HL-60 (cell line): ENCODE measurements at regions not wholly inside any gene's neighbourhood (a gene's known extent, or its start where the extent isn't known, plus 50 kb on each side); places are given as distances from the start of the nearest gene placed in this dataset.
"Not testable (repeated sequence)": the region's sequence is repeated elsewhere in the genome, so short reads cannot be mapped to it uniquely, and the experiment has no call there.

ENCODE experiments used
- DNase-seq, 2 experiments: peaks; one replicate each; pipeline ENCODE4 v3.0.0-alpha.2; 2010 to 2020; ENCODE audit warnings: low read depth in 1 of 2, low spot score in 1 of 2
- H3K27ac ChIP-seq: fragments of 250-450 bp; sonication (Bioruptor Pico); replicated peaks from 2 replicates; pipeline ENCODE4 v1.5.1; 2020; ENCODE audit warnings: mild to moderate bottlenecking, moderate library complexity
- H3K27me3 ChIP-seq: fragments of 250-450 bp; sonication (Bioruptor Pico); 2 replicates; pipeline ENCODE4 v1.5.1; 2021; ENCODE audit warnings: mild to moderate bottlenecking, moderate library complexity; ENCODE audit not compliant: insufficient read depth, poor library complexity, severe bottlenecking
- H3K4me3 ChIP-seq: replicated peaks from 2 replicates; pipeline ENCODE4 v1.5.1; 2011; ENCODE audit warnings: mild to moderate bottlenecking, control low read depth, low read length; ENCODE audit not compliant: insufficient read depth
- CTCF ChIP-seq: IDR thresholded peaks from one replicate; pipeline ENCODE4 v1.5.1; 2011; ENCODE audit warnings: low read length, control low read depth, inconsistent platforms; ENCODE audit not compliant: insufficient read depth
- GABPA ChIP-seq: IDR thresholded peaks from 2 replicates; pipeline ENCODE4 v1.6.1; 2012; ENCODE audit warnings: low read depth
- POLR2AphosphoS5 ChIP-seq: IDR thresholded peaks from 2 replicates; pipeline ENCODE4 v1.6.1; 2012; ENCODE audit warnings: low read depth
- SPI1 ChIP-seq: IDR thresholded peaks from 2 replicates; pipeline ENCODE4 v1.6.1; 2012; ENCODE audit warnings: low read depth, mild to moderate bottlenecking, borderline replicate concordance
- TF ChIP-seq, protein P1 (sequence below): IDR thresholded peaks from 2 replicates; pipeline ENCODE4 v1.6.1; 2012; ENCODE audit warnings: low read depth; ENCODE audit not compliant: insufficient replicate concordance

DNA sequence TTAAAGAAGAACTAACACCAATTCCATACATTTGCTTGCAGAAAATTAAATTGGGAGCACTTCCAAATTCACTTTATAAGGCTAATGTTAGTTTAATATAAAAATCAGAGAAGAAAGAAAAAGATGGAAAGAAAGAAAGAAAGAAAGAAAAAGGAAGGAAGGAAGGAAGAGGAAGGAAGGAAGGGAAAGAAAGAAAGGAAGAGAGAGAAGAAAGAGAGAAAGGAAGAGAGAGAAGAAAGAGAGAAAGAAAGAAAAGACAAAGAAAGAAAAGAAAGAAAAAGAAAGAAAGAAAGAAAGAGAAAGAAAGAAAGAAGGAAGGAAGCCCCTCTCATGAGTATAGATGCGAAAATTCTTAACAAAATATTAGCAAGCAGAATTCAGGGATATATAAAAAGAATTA is 267.7 kb downstream of the RPAP3 start:
- no peaks in the 10 kb centered on the region for H3K27me3 ChIP-seq
- no peak overlapping the region for H3K4me3 ChIP-seq
- no peak for DNase-seq
- no peak for TF ChIP-seq GABPA
- TF ChIP-seq, protein P1, sequence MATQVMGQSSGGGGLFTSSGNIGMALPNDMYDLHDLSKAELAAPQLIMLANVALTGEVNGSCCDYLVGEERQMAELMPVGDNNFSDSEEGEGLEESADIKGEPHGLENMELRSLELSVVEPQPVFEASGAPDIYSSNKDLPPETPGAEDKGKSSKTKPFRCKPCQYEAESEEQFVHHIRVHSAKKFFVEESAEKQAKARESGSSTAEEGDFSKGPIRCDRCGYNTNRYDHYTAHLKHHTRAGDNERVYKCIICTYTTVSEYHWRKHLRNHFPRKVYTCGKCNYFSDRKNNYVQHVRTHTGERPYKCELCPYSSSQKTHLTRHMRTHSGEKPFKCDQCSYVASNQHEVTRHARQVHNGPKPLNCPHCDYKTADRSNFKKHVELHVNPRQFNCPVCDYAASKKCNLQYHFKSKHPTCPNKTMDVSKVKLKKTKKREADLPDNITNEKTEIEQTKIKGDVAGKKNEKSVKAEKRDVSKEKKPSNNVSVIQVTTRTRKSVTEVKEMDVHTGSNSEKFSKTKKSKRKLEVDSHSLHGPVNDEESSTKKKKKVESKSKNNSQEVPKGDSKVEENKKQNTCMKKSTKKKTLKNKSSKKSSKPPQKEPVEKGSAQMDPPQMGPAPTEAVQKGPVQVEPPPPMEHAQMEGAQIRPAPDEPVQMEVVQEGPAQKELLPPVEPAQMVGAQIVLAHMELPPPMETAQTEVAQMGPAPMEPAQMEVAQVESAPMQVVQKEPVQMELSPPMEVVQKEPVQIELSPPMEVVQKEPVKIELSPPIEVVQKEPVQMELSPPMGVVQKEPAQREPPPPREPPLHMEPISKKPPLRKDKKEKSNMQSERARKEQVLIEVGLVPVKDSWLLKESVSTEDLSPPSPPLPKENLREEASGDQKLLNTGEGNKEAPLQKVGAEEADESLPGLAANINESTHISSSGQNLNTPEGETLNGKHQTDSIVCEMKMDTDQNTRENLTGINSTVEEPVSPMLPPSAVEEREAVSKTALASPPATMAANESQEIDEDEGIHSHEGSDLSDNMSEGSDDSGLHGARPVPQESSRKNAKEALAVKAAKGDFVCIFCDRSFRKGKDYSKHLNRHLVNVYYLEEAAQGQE: no peak
- no peak for TF ChIP-seq POLR2AphosphoS5
- TF ChIP-seq CTCF: no peak
- TF ChIP-seq SPI1: no peak
- H3K27ac ChIP-seq: no peak overlapping the region

DNA sequence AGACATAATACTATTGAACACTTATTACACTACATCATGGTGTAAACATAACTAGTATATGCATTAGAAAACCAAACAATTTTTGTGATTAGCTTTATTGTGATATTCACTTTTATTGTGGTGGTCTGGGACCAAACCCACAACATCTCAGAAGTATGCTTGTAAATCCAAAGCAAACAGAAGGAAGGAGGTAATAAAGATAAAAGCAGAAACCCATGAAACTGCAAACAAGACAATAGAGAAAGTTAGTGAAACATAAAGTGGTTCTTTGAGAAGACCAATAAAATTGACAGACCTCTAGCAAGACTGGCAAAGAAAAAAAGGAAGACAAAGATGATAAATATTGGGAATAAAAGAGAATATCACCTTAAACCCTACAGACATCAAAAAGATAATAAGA is 268.3 kb downstream of the RPAP3 start:
- DNase-seq: no peak
- Histone ChIP-seq H3K27ac (no peak overlapping the region), H3K4me3 (no peak overlapping the region), H3K27me3 (no peaks in the 10 kb centered on the region)
- no peak for TF ChIP-seq CTCF
- TF ChIP-seq POLR2AphosphoS5: no peak
- TF ChIP-seq, protein P1: no peak
- TF ChIP-seq SPI1: no peak
- TF ChIP-seq GABPA: no peak

DNA sequence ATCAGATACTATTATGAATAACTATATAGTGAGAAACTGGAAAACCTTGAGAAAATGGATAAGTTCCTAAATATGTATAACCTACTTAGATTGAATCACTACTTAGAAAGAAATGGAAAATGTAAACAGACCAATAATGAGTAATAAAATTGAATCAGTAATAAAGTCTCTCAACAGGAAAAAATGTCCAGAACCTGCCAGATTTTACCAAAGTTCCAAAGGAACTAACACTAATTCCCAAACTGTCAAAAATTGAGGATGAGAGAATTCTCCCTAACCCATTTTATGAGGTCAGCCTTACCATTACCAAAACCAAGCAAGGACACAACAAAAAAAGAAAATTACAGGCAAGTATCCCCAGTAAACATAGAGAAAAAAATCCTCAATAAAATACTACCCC is 272.0 kb downstream of the RPAP3 start:
- H3K27me3 ChIP-seq: no peaks in the 10 kb centered on the region
- no peak overlapping the region for H3K4me3 ChIP-seq
- TF ChIP-seq, protein P1: no peak
- TF ChIP-seq CTCF: no peak
- TF ChIP-seq GABPA: no peak
- no peak for TF ChIP-seq POLR2AphosphoS5
- TF ChIP-seq SPI1: no peak
- no peak for DNase-seq
- no peak overlapping the region for H3K27ac ChIP-seq

DNA sequence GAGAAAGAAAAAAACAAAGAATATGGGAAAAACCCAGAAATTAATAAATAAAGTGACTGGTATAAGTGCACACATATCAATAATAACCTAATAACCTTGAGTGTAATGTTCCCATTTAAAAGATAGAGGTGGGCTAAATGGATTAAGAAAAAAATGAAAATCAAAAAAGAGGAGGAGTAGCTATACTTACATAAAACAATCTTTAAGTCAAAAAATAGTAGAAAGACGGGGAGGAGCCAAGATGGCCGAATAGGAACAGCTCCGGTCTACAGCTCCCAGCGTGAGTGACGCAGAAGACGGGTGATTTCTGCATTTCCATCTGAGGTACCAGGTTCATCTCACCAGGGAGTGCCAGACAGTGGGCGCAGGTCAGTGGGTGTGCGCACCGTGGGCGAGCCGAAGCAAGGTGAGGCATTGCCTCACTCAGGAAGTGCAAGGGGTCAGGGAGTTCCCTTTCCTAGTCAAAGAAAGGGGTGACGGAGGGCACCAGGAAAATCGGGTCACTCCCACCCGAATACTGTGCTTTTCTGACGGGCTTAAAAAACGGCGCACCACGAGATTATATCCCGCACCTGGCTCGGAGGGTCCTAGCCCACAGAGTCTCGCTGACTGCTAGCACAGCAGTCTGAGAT is 279.0 kb downstream of the RPAP3 start:
- H3K27ac ChIP-seq, DNase-seq, H3K27me3 ChIP-seq, H3K4me3 ChIP-seq: not testable (repeated sequence)
